ACC112 (cell line): ENCODE measurements at regions not wholly inside any gene's neighbourhood (a gene's known extent, or its start where the extent isn't known, plus 50 kb on each side); places are given as distances from the start of the nearest gene placed in this dataset.
"Not testable (repeated sequence)": the region's sequence is repeated elsewhere in the genome, so short reads cannot be mapped to it uniquely, and the experiment has no call there.

Source experiments
- H2AFZ ChIP-seq: fragments of 200-600 bp; sonication (generic); one replicate; pipeline ENCODE4 v1.6.0; 2017; ENCODE audit warnings: antibody characterized with exemption, low read length; ENCODE audit not compliant: unreplicated experiment
- H3K27ac ChIP-seq: fragments of 200-600 bp; sonication (generic); 2 replicates; pipeline ENCODE4 v1.5.1; 2014; ENCODE audit warnings: low read depth, mild to moderate bottlenecking, antibody characterized with exemption, low read length, moderate library complexity
- H3K27me3 ChIP-seq: fragments of 200-600 bp; sonication (generic); 2 replicates; pipeline ENCODE4 v1.6.1; 2014; ENCODE audit warnings: mild to moderate bottlenecking, antibody characterized with exemption, low read length, moderate library complexity, mixed read lengths; ENCODE audit not compliant: insufficient read depth
- H3K36me3 ChIP-seq: fragments of 200-600 bp; sonication (generic); 2 replicates; pipeline ENCODE4 v1.6.1; 2016; ENCODE audit warnings: mild to moderate bottlenecking, antibody characterized with exemption, low read length, moderate library complexity, mixed read lengths; ENCODE audit not compliant: insufficient read depth
- H3K4me1 ChIP-seq: fragments of 200-600 bp; sonication (generic); one replicate; pipeline ENCODE4 v1.6.1; 2016; ENCODE audit warnings: low read length, mixed read lengths; ENCODE audit not compliant: insufficient read depth, unreplicated experiment, control insufficient read depth
- H3K4me3 ChIP-seq: fragments of 200-600 bp; sonication (generic); 2 replicates; pipeline ENCODE4 v1.5.1; 2014; ENCODE audit warnings: mild to moderate bottlenecking, low read depth, low read length
- H3K79me2 ChIP-seq: fragments of 200-600 bp; sonication (generic); one replicate; pipeline ENCODE4 v1.6.0; 2016; ENCODE audit warnings: low read length; ENCODE audit not compliant: control insufficient read depth, unreplicated experiment, insufficient read depth

GRCh38 chr5:164230341-164230740 lies 724.9 kb downstream of the MAT2B start:
- Histone ChIP-seq H3K27ac (no peak overlapping the region), H3K27me3 (no peaks in the 10 kb centered on the region), H2AFZ (no peak overlapping the region), H3K79me2 (no peaks in the 10 kb centered on the region), H3K4me1 (peaks cover 27% of the 10 kb centered on the region), H3K36me3 (no peaks in the 10 kb centered on the region), H3K4me3 (no peak overlapping the region)

DNA sequence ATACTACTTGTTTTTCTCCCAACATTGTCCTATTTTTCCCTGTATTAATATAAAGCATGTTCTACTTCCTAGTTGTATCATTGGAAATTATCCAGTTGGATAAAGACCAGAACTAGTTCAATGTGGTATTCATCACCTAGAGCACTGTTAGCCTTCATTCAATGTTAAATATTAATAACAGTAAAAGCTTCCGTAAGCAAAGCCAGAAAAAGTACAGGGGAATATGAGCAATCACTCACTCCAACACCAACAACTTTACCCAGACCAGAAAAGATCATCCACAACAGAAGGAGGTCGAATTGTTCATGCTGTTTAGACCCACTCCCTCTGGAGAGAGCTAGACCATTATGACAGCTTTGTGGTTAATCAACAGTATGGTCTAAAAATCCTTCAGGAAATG lies 728.4 kb downstream of the MAT2B start:
- no peaks in the 10 kb centered on the region for H3K36me3 ChIP-seq
- peaks cover 51% of the 10 kb centered on the region for H3K4me1 ChIP-seq
- no peaks in the 10 kb centered on the region for H3K27me3 ChIP-seq
- H3K27ac ChIP-seq, result peak overlapping the region; percentile 75; the same call in 1 of the 2 replicates
- H3K79me2 ChIP-seq, result no peaks in the 10 kb centered on the region
- peak overlapping the region; percentile 36 for H2AFZ ChIP-seq
- no peak overlapping the region for H3K4me3 ChIP-seq

DNA sequence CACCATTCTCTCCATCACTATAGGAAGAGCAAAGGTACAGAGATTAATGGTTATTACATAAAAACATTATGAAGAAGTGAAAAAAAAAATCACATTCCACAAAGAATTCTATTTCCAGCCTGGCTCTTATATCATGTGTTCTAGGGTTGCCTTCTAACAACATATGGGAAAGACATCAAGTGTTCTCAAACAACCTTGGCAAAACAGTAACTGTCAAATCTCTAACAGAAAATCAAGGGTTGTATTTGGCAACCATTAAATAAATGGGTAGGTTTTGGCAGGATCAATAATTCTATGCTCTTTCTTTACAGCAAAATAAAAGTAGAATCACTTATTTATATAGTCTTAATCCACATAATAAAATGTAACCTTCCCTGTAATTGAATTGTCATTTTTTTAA lies 728.9 kb downstream of the MAT2B start:
- Histone ChIP-seq H3K4me3 (no peak overlapping the region), H3K27ac (peak overlapping the region; percentile 75; the same call in 1 of the 2 replicates), H3K36me3 (no peaks in the 10 kb centered on the region), H3K79me2 (no peaks in the 10 kb centered on the region), H2AFZ (no peak overlapping the region), H3K27me3 (no peaks in the 10 kb centered on the region), H3K4me1 (peaks cover 51% of the 10 kb centered on the region)

- no peaks in the 10 kb centered on the region for H3K27me3 ChIP-seq
- peak overlapping the region; percentile 42; the same call in 1 of the 2 replicates for H3K4me3 ChIP-seq
- no peaks in the 10 kb centered on the region for H3K36me3 ChIP-seq
- peak overlapping the region; percentile 73 for H2AFZ ChIP-seq
- no peaks in the 10 kb centered on the region for H3K79me2 ChIP-seq
- peak overlapping the region; percentile 75 for H3K27ac ChIP-seq
- peaks cover 51% of the 10 kb centered on the region for H3K4me1 ChIP-seq
Measured at GRCh38 chr5:164235300-164235891, 730.0 kb downstream of the MAT2B start.

DNA sequence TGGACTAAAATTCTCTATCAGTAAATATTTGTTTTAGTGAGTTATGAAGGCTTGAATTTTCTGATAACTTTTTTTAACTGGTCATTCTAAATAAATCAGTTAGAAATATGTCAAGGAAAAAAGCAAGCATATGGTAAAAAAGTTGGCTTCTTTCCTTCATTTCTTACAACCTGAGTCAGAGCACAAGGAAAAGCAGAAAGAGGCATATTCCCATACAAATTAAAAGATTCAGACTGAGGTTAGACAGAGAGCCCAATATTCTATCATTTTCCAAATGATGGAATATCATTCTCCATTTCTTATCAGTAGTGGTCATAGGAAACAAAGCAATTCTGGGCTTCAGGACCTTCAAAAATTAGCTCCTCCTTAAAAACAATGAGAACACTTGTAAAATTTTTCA lies 732.1 kb downstream of the MAT2B start:
- H2AFZ ChIP-seq, result peak overlapping the region; percentile 47
- H3K79me2 ChIP-seq, result no peaks in the 10 kb centered on the region
- no peak overlapping the region for H3K27ac ChIP-seq
- no peaks in the 10 kb centered on the region for H3K36me3 ChIP-seq
- H3K4me1 ChIP-seq, result peaks cover 51% of the 10 kb centered on the region
- H3K4me3 ChIP-seq, result no peak overlapping the region
- no peaks in the 10 kb centered on the region for H3K27me3 ChIP-seq

GRCh38 chr5:164251781-164252180 lies 746.4 kb downstream of the MAT2B start:
- not testable (repeated sequence) for H3K4me1 ChIP-seq, H3K27me3 ChIP-seq, H3K27ac ChIP-seq, H3K79me2 ChIP-seq, H3K4me3 ChIP-seq, H2AFZ ChIP-seq, H3K36me3 ChIP-seq

DNA sequence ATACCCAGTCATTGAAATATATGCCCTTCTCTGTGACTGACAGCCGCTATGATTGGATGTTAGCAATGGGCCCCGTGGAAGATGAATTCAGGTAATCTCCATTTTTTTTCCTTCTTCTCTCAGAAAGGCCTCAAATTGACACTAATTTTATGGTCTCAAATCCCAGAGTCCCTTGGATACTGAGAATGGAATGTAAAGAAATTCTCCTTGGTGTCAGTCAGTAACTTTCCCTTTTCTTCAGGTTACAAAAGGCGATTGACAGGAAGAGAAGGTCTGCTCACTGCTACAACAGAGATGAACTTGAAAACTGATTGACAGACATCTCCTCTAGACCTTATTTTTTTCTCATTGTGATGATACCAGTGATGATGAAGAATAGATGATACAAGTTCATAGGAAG lies 748.3 kb downstream of the MAT2B start:
- Histone ChIP-seq H3K27me3 (no peaks in the 10 kb centered on the region), H3K36me3 (no peaks in the 10 kb centered on the region), H2AFZ (no peak overlapping the region)

DNA sequence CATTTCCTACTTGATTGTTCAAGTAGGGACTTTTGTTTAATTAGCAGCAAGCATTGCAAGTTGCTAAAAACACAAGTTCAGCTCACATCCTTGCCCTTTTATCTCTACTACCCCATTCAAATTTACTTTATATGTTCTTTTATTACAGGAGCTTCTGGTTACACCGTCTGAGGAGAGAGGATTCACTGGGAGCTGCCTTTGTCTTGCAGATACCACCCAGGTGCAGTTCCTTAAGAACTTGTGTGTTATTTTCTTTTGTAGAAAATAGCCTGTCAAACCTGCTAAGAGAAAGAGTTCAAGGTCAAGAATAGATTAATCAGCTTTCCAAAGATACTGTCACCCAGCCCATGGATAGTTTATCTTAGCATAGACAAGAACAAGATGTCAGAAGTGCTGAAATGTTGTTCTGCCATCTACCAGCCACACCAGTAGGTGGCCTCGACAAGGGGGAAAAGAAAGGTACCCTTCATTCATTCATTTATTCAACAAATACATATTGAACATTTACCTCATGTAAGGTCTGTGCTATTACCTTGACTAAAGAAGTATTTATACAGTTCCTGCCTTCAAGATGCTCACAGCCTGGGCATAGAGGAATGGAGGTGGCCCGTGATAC lies 750.3 kb downstream of the MAT2B start:
- Histone ChIP-seq H3K36me3 (no peaks in the 10 kb centered on the region), H3K4me1 (peaks cover 5% of the 10 kb centered on the region), H2AFZ (no peak overlapping the region), H3K4me3 (no peak overlapping the region), H3K27ac (no peak overlapping the region), H3K79me2 (no peaks in the 10 kb centered on the region), H3K27me3 (no peaks in the 10 kb centered on the region)

More for the DNA sequence above, 748.3 kb downstream of the MAT2B start:
- Histone ChIP-seq H3K27ac (no peak overlapping the region), H3K79me2 (no peaks in the 10 kb centered on the region), H3K4me1 (peaks cover 5% of the 10 kb centered on the region), H3K4me3 (no peak overlapping the region)

- Histone ChIP-seq H3K4me3 (no peak overlapping the region), H3K27me3 (no peaks in the 10 kb centered on the region), H3K27ac (no peak overlapping the region)
Measured at GRCh38 chr5:164256351-164256750, 750.9 kb downstream of the MAT2B start.

GRCh38 chr5:164256954-164257353 lies 751.5 kb downstream of the MAT2B start:
- no peak overlapping the region for H3K27ac ChIP-seq
- no peaks in the 10 kb centered on the region for H3K79me2 ChIP-seq
- no peaks in the 10 kb centered on the region for H3K27me3 ChIP-seq
- peaks cover 5% of the 10 kb centered on the region for H3K4me1 ChIP-seq
- H3K36me3 ChIP-seq, result no peaks in the 10 kb centered on the region
- no peak overlapping the region for H2AFZ ChIP-seq
- H3K4me3 ChIP-seq, result no peak overlapping the region

More at GRCh38 chr5:164256351-164256750, 750.9 kb downstream of the MAT2B start:
- no peaks in the 10 kb centered on the region for H3K79me2 ChIP-seq
- no peak overlapping the region for H2AFZ ChIP-seq
- peaks cover 5% of the 10 kb centered on the region for H3K4me1 ChIP-seq
- no peaks in the 10 kb centered on the region for H3K36me3 ChIP-seq

DNA sequence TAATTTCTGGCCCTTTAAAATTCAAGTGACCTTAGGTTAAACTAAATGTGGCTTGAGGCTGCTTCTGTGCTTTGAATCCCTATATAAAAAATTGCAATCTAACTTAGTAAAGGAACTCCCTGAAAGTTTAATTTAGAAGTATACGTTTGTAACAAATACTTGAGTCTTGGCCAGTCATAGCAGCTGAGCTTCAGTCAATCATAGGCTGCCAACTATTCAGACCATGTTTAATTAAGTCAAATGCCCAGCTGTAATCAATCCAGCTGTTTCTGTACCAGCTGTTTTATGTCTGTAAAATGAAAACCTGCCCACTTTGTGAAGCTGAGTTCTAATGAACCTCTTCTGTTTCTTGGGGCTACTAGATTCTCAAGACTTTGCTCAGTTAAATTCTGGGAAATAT lies 760.1 kb downstream of the MAT2B start:
- Histone ChIP-seq H3K27ac (no peak overlapping the region), H3K79me2 (no peaks in the 10 kb centered on the region), H3K4me3 (no peak overlapping the region)

More for the DNA sequence above, 760.1 kb downstream of the MAT2B start:
- Histone ChIP-seq H3K36me3 (0 out of 2 replicates have a peak, but pooled peaks cover 4% of the 10 kb centered on the region), H3K4me1 (no peaks in the 10 kb centered on the region), H3K27me3 (no peaks in the 10 kb centered on the region), H2AFZ (no peak overlapping the region)
